Vagina (tissue), 2 donors: ENCODE measurements at regions not wholly inside any gene's neighbourhood (a gene's known extent, or its start where the extent isn't known, plus 50 kb on each side); places are given as distances from the start of the nearest gene placed in this dataset.
"Not testable (repeated sequence)": the region's sequence is repeated elsewhere in the genome, so short reads cannot be mapped to it uniquely, and the experiment has no call there.

Experiments
- POLR2A ChIP-seq, 2 donors: fragments of 450-650 bp; IDR thresholded peaks; one replicate each; pipeline ENCODE4 v1.6.1; 2017; ENCODE audit warnings: antibody characterized with exemption in 2 of 2, mild to moderate bottlenecking in 2 of 2, moderate library complexity in 2 of 2
- POLR2AphosphoS5 ChIP-seq, 2 donors: sonication (generic); formaldehyde crosslinking; IDR thresholded peaks; one replicate each; pipeline ENCODE4 v1.9.0; 2017; ENCODE audit warnings: antibody characterized with exemption in 2 of 2, mild to moderate bottlenecking in 2 of 2, low read depth in 1 of 2; ENCODE audit not compliant: insufficient read depth in 1 of 2
- TF ChIP-seq, protein P1 (sequence below), 3 experiments: fragments of 450-650 bp in 2 of 3; fragments of 200-600 bp in 1 of 3; sonication (generic) in 1 of 3; IDR thresholded peaks; one replicate each; pipeline ENCODE4 v1.5.1; 2017 to 2019; ENCODE audit warnings: antibody characterized with exemption in 3 of 3, mild to moderate bottlenecking in 2 of 3, moderate library complexity in 2 of 3

DNA sequence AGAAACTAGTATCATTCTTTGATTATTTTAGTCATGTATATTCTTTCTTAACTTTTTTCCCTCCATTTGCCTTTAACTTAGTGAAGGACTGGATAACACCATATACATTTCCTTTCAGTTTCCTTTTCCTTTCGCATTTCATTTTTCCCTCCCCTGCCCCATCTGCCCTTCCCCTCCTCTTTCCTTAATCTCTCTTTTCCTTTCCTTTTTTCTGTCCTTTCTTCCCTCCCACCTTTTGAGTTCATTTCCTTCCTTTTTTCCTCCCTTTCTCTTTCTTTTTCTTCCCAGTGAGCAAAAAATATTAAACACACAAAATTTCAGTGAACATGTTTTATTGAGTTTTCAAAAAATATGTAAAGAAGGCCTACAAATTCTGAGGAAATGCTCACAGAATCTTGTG is 373.3 kb downstream of the SRGAP2C start:
- TF ChIP-seq POLR2A (IDR thresholded peaks at IDR 0.05); POLR2AphosphoS5 (IDR thresholded peaks at IDR 0.05; ENCODE audit: insufficient read depth in 1 of 2, low read depth in 1 of 2): not testable (repeated sequence)
- TF ChIP-seq, protein P1, sequence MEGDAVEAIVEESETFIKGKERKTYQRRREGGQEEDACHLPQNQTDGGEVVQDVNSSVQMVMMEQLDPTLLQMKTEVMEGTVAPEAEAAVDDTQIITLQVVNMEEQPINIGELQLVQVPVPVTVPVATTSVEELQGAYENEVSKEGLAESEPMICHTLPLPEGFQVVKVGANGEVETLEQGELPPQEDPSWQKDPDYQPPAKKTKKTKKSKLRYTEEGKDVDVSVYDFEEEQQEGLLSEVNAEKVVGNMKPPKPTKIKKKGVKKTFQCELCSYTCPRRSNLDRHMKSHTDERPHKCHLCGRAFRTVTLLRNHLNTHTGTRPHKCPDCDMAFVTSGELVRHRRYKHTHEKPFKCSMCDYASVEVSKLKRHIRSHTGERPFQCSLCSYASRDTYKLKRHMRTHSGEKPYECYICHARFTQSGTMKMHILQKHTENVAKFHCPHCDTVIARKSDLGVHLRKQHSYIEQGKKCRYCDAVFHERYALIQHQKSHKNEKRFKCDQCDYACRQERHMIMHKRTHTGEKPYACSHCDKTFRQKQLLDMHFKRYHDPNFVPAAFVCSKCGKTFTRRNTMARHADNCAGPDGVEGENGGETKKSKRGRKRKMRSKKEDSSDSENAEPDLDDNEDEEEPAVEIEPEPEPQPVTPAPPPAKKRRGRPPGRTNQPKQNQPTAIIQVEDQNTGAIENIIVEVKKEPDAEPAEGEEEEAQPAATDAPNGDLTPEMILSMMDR (IDR thresholded peaks at IDR 0.05) = not testable (repeated sequence)
